OCI-LY7 (cell line): ENCODE measurements at regions not wholly inside any gene's neighbourhood (a gene's known extent, or its start where the extent isn't known, plus 50 kb on each side); places are given as distances from the start of the nearest gene placed in this dataset.

Experiments used
- EZH2phosphoT487 ChIP-seq: fragments of 200-600 bp; sonication (generic); IDR thresholded peaks from 2 replicates; pipeline ENCODE4 v1.6.1; 2018; ENCODE audit warnings: low read depth, borderline replicate concordance, mild to moderate bottlenecking, mixed run types, antibody characterized with exemption, low read length, moderate library complexity, mixed read lengths
- TF ChIP-seq, protein P1 (sequence below): fragments of 200-600 bp; sonication (generic); conservative IDR thresholded peaks from 2 replicates; pipeline ENCODE4 v1.5.1; 2014; ENCODE audit warnings: mild to moderate bottlenecking, antibody characterized with exemption, low read length, moderate library complexity, mixed read lengths

GRCh38 chr3:117304681-117305080, 595.1 kb downstream of the TUSC7 start:
- TF ChIP-seq, protein P1, sequence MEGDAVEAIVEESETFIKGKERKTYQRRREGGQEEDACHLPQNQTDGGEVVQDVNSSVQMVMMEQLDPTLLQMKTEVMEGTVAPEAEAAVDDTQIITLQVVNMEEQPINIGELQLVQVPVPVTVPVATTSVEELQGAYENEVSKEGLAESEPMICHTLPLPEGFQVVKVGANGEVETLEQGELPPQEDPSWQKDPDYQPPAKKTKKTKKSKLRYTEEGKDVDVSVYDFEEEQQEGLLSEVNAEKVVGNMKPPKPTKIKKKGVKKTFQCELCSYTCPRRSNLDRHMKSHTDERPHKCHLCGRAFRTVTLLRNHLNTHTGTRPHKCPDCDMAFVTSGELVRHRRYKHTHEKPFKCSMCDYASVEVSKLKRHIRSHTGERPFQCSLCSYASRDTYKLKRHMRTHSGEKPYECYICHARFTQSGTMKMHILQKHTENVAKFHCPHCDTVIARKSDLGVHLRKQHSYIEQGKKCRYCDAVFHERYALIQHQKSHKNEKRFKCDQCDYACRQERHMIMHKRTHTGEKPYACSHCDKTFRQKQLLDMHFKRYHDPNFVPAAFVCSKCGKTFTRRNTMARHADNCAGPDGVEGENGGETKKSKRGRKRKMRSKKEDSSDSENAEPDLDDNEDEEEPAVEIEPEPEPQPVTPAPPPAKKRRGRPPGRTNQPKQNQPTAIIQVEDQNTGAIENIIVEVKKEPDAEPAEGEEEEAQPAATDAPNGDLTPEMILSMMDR: no peak
- TF ChIP-seq EZH2phosphoT487: no peak
